Fibroblast of the aortic adventitia (primary cell): ENCODE measurements at regions not wholly inside any gene's neighbourhood (a gene's known extent, or its start where the extent isn't known, plus 50 kb on each side); places are given as distances from the start of the nearest gene placed in this dataset.

Experiments used
- DNase-seq: peaks from one replicate; pipeline ENCODE4 v3.0.0-alpha.2; 2010; ENCODE audit warnings: low read depth
- H3K4me3 ChIP-seq: 2 replicates; pipeline ENCODE4 v1.5.1; 2011; ENCODE audit warnings: low read depth, mild to moderate bottlenecking, control low read depth, low read length, moderate library complexity
- TF ChIP-seq, protein P1 (sequence below): IDR thresholded peaks from 2 replicates; pipeline ENCODE4 v1.5.1; 2011; ENCODE audit warnings: mild to moderate bottlenecking, low read length, control low read depth, inconsistent platforms; ENCODE audit not compliant: insufficient read depth

DNA sequence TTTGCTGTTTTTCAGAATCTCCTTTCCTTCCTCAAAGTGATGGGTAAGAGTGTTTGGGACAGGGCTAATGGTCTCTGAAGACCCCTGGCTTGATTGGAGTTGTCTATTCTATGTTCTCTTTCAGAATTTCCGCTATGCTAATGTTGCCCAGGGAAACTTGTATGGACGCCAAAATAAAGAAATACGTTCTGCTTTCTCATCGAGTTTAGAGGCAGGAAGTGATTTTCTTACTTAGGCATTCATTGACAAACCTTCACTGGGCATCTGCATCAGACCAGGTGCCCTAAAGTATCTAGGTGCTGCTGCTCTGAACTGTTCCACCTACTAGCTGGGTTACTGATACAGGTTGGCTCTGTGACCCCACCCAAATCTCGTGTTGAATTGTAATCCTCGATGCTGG, 787.9 kb upstream of the EEF2KMT start:
- no peak for DNase-seq
- H3K4me3 ChIP-seq = no peak overlapping the region

DNA sequence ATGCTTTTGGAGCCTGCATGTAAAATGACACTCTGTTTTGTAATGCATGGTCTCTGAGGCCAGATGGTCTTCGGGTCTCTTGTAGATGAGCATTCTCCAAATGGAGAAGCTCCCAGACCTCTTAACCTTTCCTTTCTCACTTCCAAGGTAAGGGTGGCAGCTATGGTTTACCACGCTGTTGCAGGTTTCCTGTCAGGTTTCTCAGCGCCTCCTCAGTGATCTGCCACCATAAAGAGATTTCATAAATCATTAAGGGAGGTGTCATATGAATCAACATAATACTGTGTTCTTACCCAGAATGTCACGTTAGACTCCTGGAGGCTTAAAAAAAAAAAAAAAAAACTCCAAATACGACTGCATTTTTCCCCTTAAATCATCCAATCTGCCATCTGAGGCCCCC, 787.4 kb upstream of the EEF2KMT start:
- H3K4me3 ChIP-seq = no peak overlapping the region
- no peak for DNase-seq
- TF ChIP-seq, protein P1, sequence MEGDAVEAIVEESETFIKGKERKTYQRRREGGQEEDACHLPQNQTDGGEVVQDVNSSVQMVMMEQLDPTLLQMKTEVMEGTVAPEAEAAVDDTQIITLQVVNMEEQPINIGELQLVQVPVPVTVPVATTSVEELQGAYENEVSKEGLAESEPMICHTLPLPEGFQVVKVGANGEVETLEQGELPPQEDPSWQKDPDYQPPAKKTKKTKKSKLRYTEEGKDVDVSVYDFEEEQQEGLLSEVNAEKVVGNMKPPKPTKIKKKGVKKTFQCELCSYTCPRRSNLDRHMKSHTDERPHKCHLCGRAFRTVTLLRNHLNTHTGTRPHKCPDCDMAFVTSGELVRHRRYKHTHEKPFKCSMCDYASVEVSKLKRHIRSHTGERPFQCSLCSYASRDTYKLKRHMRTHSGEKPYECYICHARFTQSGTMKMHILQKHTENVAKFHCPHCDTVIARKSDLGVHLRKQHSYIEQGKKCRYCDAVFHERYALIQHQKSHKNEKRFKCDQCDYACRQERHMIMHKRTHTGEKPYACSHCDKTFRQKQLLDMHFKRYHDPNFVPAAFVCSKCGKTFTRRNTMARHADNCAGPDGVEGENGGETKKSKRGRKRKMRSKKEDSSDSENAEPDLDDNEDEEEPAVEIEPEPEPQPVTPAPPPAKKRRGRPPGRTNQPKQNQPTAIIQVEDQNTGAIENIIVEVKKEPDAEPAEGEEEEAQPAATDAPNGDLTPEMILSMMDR = no peak

More for the DNA sequence above, 787.9 kb upstream of the EEF2KMT start:
- TF ChIP-seq, protein P1 = no peak

DNA sequence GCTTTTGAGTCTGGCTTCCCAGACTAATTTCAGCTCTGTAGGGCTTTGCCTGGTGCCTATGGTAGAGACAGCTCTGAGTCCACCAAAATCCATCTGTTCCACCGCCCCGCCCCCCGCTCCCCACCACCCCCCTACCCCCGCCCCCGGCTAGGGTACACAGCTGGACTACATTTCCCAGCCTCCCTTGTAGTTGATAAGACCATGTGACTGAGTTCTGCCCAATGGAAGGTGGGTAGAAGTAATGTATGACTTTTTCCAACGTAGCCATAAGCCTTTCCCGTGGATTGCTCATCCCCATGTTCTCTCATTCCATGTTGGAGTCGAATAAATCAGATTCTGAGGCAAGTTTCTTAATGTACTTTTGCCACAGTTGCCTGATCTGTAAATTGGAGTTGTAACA, 786.7 kb upstream of the EEF2KMT start:
- DNase-seq = no peak
- no peak overlapping the region for H3K4me3 ChIP-seq
- TF ChIP-seq, protein P1 = no peak

DNA sequence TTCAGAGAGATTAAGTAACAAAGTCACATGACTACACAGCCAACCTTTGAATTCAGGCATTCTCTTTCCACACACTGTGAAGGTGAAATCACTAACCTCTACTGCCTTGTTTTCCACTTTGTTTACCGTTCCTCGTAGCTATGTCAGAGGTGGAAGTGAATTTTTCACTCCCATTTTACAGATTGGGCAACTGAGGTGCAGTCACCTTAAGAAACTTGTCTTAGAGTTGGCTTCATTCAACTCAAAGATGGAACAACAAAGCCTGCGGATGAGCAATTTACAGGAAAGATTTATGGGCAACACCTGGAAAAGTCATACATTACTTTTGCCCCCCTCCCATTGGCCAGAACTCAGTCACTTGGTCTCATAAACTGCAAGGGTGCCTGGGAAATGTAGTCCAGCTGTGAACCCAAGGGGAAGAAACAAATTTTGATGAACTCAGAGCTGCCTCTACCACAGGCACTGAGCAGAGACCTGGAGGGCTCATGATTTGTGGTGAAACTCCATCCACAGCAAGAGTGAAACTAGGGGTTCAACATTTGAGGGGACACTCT, 784.6 kb upstream of the EEF2KMT start:
- no peak for DNase-seq
- H3K4me3 ChIP-seq = no peak overlapping the region
- TF ChIP-seq, protein P1 = no peak

DNA sequence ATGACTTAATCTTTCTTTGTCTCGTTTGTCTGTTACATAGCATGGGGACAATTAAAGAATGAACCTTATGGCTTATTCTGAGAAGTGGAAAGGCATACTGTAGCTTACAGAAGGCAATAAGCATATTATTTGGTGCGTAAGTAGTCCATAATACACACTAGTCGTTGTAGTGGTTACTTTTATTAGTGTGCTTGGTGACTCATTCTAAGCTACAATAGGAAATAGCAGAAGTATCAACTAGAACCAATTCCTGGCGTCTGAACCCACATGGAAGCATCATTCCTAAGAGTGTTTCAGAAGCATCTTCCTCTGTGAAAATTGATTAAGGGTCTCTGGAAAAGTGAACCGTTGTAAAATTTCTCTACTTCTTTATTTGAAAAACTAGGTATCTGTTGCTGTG, 777.8 kb upstream of the EEF2KMT start:
- TF ChIP-seq, protein P1 = no peak
- no peak overlapping the region for H3K4me3 ChIP-seq
- DNase-seq = no peak

DNA sequence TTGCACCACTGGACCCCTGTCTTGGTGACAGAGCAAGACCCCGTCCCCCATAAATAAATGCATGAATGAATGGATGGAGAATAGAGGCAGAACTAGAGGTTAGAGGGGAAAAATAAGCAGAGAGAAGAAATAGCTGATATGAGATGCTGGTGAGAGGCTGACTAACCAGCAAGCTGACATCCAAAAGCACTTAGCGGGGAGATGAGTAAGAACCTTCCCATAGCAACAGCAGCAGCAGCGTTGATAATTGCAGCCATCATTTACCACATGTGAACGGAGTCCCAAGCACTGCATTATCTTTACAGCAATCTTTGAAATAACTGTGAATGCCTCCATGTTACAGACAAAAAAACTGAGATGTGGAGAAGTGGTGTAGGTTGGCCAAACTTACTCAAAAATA, 777.3 kb upstream of the EEF2KMT start:
- TF ChIP-seq, protein P1 = no peak
- no peak overlapping the region for H3K4me3 ChIP-seq
- no peak for DNase-seq

DNA sequence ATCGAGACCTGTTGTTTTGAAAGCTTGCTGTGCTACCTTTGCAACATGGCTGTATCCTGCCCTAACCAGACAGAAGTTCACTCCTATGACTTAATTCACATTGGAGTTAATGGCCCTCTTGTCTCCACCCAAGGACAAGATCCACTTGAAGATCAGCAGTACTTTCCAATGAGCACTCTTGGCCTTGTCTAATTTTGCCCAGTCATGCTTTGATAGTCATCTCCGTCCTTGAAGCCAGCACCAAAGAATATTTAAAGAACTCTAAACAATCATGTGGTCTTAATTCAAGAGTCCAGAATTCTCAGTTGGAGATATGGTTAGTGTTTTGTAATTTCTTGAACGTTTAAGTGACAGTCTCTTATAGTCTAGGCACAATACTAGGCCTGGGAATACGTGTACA, 775.6 kb upstream of the EEF2KMT start:
- TF ChIP-seq, protein P1 = no peak
- no peak for DNase-seq
- H3K4me3 ChIP-seq = no peak overlapping the region
